H1 (cell line): ENCODE measurements at regions not wholly inside any gene's neighbourhood (a gene's known extent, or its start where the extent isn't known, plus 50 kb on each side); places are given as distances from the start of the nearest gene placed in this dataset.

Experiments used
- CTCF ChIA-PET: fragments of 300-600 bp; sonication (Branson Sonifier 250); formaldehyde crosslinking; loops from one replicate; lab custom pipeline; 2021; ENCODE audit not compliant: partially characterized antibody; lab: Charles Lee
- POLR2A ChIA-PET: fragments of 300-600 bp; sonication (Branson Sonifier 250); formaldehyde crosslinking; loops from one replicate; lab custom pipeline; 2021; ENCODE audit warnings: inconsistent platforms; ENCODE audit not compliant: partially characterized antibody; lab: Charles Lee
- DNase-seq, 2 experiments: peaks; one replicate each; pipeline versions ENCODE4 v3.0.0 to v3.0.0-alpha.2; 2010 to 2022; ENCODE audit warnings: low spot score in 2 of 2, low read depth in 1 of 2, mixed read lengths in 1 of 2
- FAIRE-seq: peaks from 2 replicates; lab custom pipeline; 2011; peaks lifted over from hg19 to GRCh38; lab: Jason Lieb, UNC
- H2AFZ ChIP-seq: 2 replicates; pipeline ENCODE4 v1.8.1; 2012; ENCODE audit warnings: low read length, inconsistent platforms
- H2AK5ac ChIP-seq: 2 replicates; pipeline ENCODE4 v1.6.1; 2013; ENCODE audit warnings: low read depth, low read length
- H2BK120ac ChIP-seq: replicated peaks from 2 replicates; pipeline ENCODE3; 2013; ENCODE audit warnings: low read depth, low read length, inconsistent platforms
- H2BK12ac ChIP-seq: 2 replicates; pipeline ENCODE4 v1.6.1; 2013; ENCODE audit warnings: low read depth, low read length
- H2BK15ac ChIP-seq: 2 replicates; pipeline ENCODE4 v1.6.1; 2013; ENCODE audit warnings: low read length
- H2BK20ac ChIP-seq: 2 replicates; pipeline ENCODE4 v1.6.1; 2013; ENCODE audit warnings: low read length
- H2BK5ac ChIP-seq: 2 replicates; pipeline ENCODE4 v1.6.1; 2013; ENCODE audit warnings: low read depth, low read length
- H3K14ac ChIP-seq: 2 replicates; pipeline ENCODE4 v1.6.1; 2013; ENCODE audit warnings: inconsistent platforms; ENCODE audit not compliant: insufficient read length
- H3K18ac ChIP-seq: 2 replicates; pipeline ENCODE4 v1.6.1; 2013; ENCODE audit warnings: low read length; ENCODE audit errors: extremely low read depth
- H3K23ac ChIP-seq: 2 replicates; pipeline ENCODE4 v1.6.1; 2013; ENCODE audit warnings: inconsistent platforms; ENCODE audit not compliant: insufficient read length
- H3K23me2 ChIP-seq: 2 replicates; pipeline ENCODE4 v1.6.1; 2013; ENCODE audit warnings: low read depth, low read length
- H3K27ac ChIP-seq: 2 replicates; pipeline ENCODE4 v1.6.1; 2011; ENCODE audit warnings: low read depth, low read length, inconsistent platforms
- H3K27me3 ChIP-seq, 4 experiments: replicated peaks in 1 of 4; 1 replicate in 1 of 4; 2 replicates in 3 of 4; pipeline versions ENCODE4 v1.6.1 to v1.8.1; 2011 to 2013; ENCODE audit warnings: low read length in 3 of 4, mild to moderate bottlenecking in 3 of 4, inconsistent platforms in 2 of 4, mixed read lengths in 2 of 4, moderate library complexity in 1 of 4; ENCODE audit not compliant: control insufficient read depth in 3 of 4, insufficient read depth in 3 of 4; ENCODE audit errors: extremely low read depth in 1 of 4
- H3K36me3 ChIP-seq, 4 experiments: 2 replicates each; pipeline versions ENCODE4 v1.6.1 to v1.8.1; 2011 to 2013; ENCODE audit warnings: mild to moderate bottlenecking in 4 of 4, low read length in 3 of 4, moderate library complexity in 2 of 4, control low read depth in 1 of 4, inconsistent platforms in 1 of 4; ENCODE audit not compliant: insufficient read depth in 4 of 4, control insufficient read depth in 2 of 4
- H3K4ac ChIP-seq: replicated peaks from 2 replicates; pipeline ENCODE3; 2013; ENCODE audit warnings: low read length, low read depth, mixed read lengths, inconsistent platforms; ENCODE audit not compliant: insufficient read length
- H3K4me1 ChIP-seq, 4 experiments: replicated peaks in 1 of 4; 1 replicate in 1 of 4; 2 replicates in 3 of 4; pipeline versions ENCODE4 v1.6.1 to v1.8.1; 2011 to 2013; ENCODE audit warnings: low read length in 3 of 4, inconsistent platforms in 2 of 4, mixed read lengths in 1 of 4; ENCODE audit not compliant: insufficient read depth in 4 of 4, control insufficient read depth in 3 of 4
- H3K4me2 ChIP-seq, 2 experiments: 2 replicates each; pipeline versions ENCODE4 v1.6.1 to v1.8.1; 2011 to 2013; ENCODE audit warnings: low read depth in 2 of 2, low read length in 2 of 2, control low read depth in 1 of 2, inconsistent platforms in 1 of 2, mild to moderate bottlenecking in 1 of 2; ENCODE audit not compliant: insufficient read depth in 1 of 2
- H3K4me3 ChIP-seq, 4 experiments: fragments of 200-600, 300-600 bp in 1 of 4; sonication (generic), shearing (Covaris generic), sonication (Bioruptor Twin) in 1 of 4; 2 replicates each; pipeline versions ENCODE4 v1.5.1 to v1.8.1; 2011 to 2016; ENCODE audit warnings: low read length in 4 of 4, low read depth in 3 of 4, control low read depth in 2 of 4, inconsistent platforms in 2 of 4, mild to moderate bottlenecking in 2 of 4, mixed read lengths in 1 of 4, moderate library complexity in 1 of 4; ENCODE audit not compliant: insufficient read depth in 2 of 4; ENCODE audit errors: extremely low read depth in 1 of 4
- H3K56ac ChIP-seq: replicated peaks from 2 replicates; pipeline ENCODE3; 2013; ENCODE audit warnings: low read depth, mild to moderate bottlenecking, mixed read lengths, low read length, inconsistent platforms; ENCODE audit not compliant: insufficient read length
- H3K79me1 ChIP-seq: 2 replicates; pipeline ENCODE4 v1.6.1; 2013; ENCODE audit warnings: low read depth, low read length, control low read depth
- H3K79me2 ChIP-seq, 2 experiments: 2 replicates each; pipeline versions ENCODE4 v1.6.1 to v1.8.1; 2012 to 2013; ENCODE audit warnings: low read length in 2 of 2, mild to moderate bottlenecking in 2 of 2, inconsistent platforms in 1 of 2; ENCODE audit not compliant: insufficient read depth in 2 of 2, control insufficient read depth in 1 of 2
- H3K9ac ChIP-seq, 4 experiments: replicated peaks in 1 of 4; 1 replicate in 1 of 4; 2 replicates in 3 of 4; pipeline versions ENCODE4 v1.6.1 to v1.8.1; 2011 to 2013; ENCODE audit warnings: low read depth in 3 of 4, low read length in 3 of 4, control low read depth in 2 of 4, mild to moderate bottlenecking in 2 of 4, moderate library complexity in 2 of 4, inconsistent platforms in 1 of 4; ENCODE audit errors: extremely low read depth in 1 of 4
- H3K9me3 ChIP-seq, 2 experiments: 2 replicates each; pipeline versions ENCODE4 v1.6.1 to v1.8.1; 2012 to 2013; ENCODE audit warnings: mild to moderate bottlenecking in 2 of 2, moderate library complexity in 2 of 2, control low read depth in 1 of 2, inconsistent platforms in 1 of 2, low read depth in 1 of 2, low read length in 1 of 2, mixed read lengths in 1 of 2; ENCODE audit not compliant: insufficient read depth in 2 of 2
- H4K20me1 ChIP-seq, 2 experiments: replicated peaks in 1 of 2; 2 replicates each; pipeline versions ENCODE3 to v1.8.1; 2011 to 2013; ENCODE audit warnings: inconsistent platforms in 2 of 2, low read length in 2 of 2, mild to moderate bottlenecking in 1 of 2; ENCODE audit not compliant: insufficient read depth in 2 of 2, control insufficient read depth in 1 of 2
- H4K5ac ChIP-seq: 2 replicates; pipeline ENCODE4 v1.6.1; 2013; ENCODE audit warnings: low read length, low read depth, mixed read lengths, inconsistent platforms; ENCODE audit not compliant: insufficient read length
- H4K8ac ChIP-seq: 2 replicates; pipeline ENCODE4 v1.8.0; 2013; ENCODE audit warnings: mild to moderate bottlenecking, moderate library complexity, low read length, inconsistent platforms; ENCODE audit not compliant: insufficient read depth; ENCODE audit errors: extremely low read depth
- H4K91ac ChIP-seq: replicated peaks from 2 replicates; pipeline ENCODE3; 2013; ENCODE audit warnings: low read length, mixed read lengths, inconsistent platforms; ENCODE audit not compliant: insufficient read length
- BACH1 ChIP-seq: IDR thresholded peaks from 2 replicates; pipeline ENCODE4 v1.6.1; 2012; ENCODE audit warnings: low read length, improper control_type of control experiment
- E2F6 ChIP-seq: IDR thresholded peaks from 2 replicates; pipeline ENCODE4 v1.6.1; 2012; ENCODE audit warnings: inconsistent platforms
- GABPA ChIP-seq: IDR thresholded peaks from 2 replicates; pipeline ENCODE4 v1.6.1; 2011; ENCODE audit warnings: mild to moderate bottlenecking, low read length, moderate library complexity, borderline replicate concordance; ENCODE audit not compliant: insufficient read depth
- MAFK ChIP-seq: IDR thresholded peaks from 2 replicates; pipeline ENCODE4 v1.6.1; 2012; ENCODE audit warnings: low read depth, mild to moderate bottlenecking, improper control_type of control experiment, low read length
- NRF1 ChIP-seq: IDR thresholded peaks from 2 replicates; pipeline ENCODE4 v1.6.1; 2011; ENCODE audit warnings: mild to moderate bottlenecking, low read depth, low read length, improper control_type of control experiment
- RAD21 ChIP-seq, 2 experiments: IDR thresholded peaks in 1 of 2; conservative IDR thresholded peaks in 1 of 2; 2 replicates each; pipeline ENCODE4 v1.6.1; 2011; ENCODE audit warnings: low read depth in 2 of 2, low read length in 2 of 2, improper control_type of control experiment in 1 of 2, inconsistent platforms in 1 of 2, mild to moderate bottlenecking in 1 of 2, moderate library complexity in 1 of 2
- RBBP5 ChIP-seq: IDR thresholded peaks from 2 replicates; pipeline ENCODE4 v1.7.1; 2012; ENCODE audit warnings: low read depth, mild to moderate bottlenecking, inconsistent platforms, low read length, moderate library complexity, borderline replicate concordance
- SRF ChIP-seq: IDR thresholded peaks from 2 replicates; pipeline ENCODE4 v1.6.1; 2011; ENCODE audit warnings: mild to moderate bottlenecking, low read depth, low read length, moderate library complexity
- TCF12 ChIP-seq: IDR thresholded peaks from 2 replicates; pipeline ENCODE4 v1.6.1; 2011; ENCODE audit warnings: low read depth, mild to moderate bottlenecking, low read length
- WGBS, 2 experiments: shearing (Covaris generic) in 1 of 2; methylation state at CpG; one replicate each; pipeline versions ENCODE4 v1.1.6 to v1.1.7; 2013 to 2015; ENCODE audit warnings: low lambda C conversion rate in 2 of 2, mixed read lengths in 2 of 2, inconsistent platforms in 1 of 2, low coverage in 1 of 2, missing lambda C conversion rate in 1 of 2; ENCODE audit not compliant: insufficient replicate concordance in 2 of 2, insufficient coverage in 1 of 2, insufficient read length in 1 of 2; ENCODE audit errors: extremely low coverage in 1 of 2, missing lambda C conversion rate in 1 of 2; 5-methylcytosine and 5-hydroxymethylcytosine counted together
- TF ChIP-seq, protein P1 (sequence below): IDR thresholded peaks from 2 replicates; pipeline ENCODE4 v1.6.1; 2011; ENCODE audit warnings: low read depth, mild to moderate bottlenecking, low read length; ENCODE audit not compliant: insufficient read depth
- TF ChIP-seq, protein P2 (sequence below): IDR thresholded peaks from 2 replicates; pipeline ENCODE4 v1.6.1; 2012; ENCODE audit warnings: low read length, inconsistent platforms

DNA sequence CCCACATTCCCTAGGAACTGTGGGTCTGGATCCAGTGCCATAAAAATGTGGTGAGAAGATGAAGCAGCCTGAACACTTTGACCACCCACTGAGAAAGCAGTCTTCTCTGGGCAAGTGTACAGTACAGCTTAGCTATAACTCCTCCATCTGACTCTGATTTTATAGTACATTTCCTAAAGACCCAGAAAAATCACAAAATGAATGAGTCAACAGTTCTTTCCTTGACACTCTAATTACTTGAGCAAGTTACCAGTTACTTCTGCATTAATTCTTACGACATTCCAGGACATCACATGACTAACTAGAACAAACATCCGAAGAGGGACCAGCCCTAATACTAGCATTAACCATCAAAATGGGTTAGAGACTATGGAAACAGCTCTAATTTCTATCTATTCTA is 148.1 kb upstream of the PEX5L start:
- Histone ChIP-seq H2BK20ac (no peak overlapping the region), H2AK5ac (no peak overlapping the region), H3K27ac (no peak overlapping the region), H3K4me3 (no peak overlapping the region), H3K23ac (no peak overlapping the region), H4K5ac (no peak overlapping the region), H3K27me3 (no peaks in the 10 kb centered on the region), H3K36me3 (no peaks in the 10 kb centered on the region; a peak in 1 of 8 replicates), H3K9me3 (no peaks in the 10 kb centered on the region), H2BK5ac (no peak overlapping the region), H3K18ac (no peak overlapping the region), H3K14ac (no peak overlapping the region), H4K91ac (no peak overlapping the region), H4K8ac (no peak overlapping the region), H2BK12ac (no peak overlapping the region), H3K9ac (no peak overlapping the region), H3K79me2 (no peaks in the 10 kb centered on the region), H3K4me1 (peaks cover 0 to 3% (median 1%) of the 10 kb centered on the region in 4 experiments; a peak in 1 of 7 replicates), H2AFZ (no peak overlapping the region), H3K56ac (no peak overlapping the region), H3K4me2 (no peak overlapping the region), H3K4ac (no peak overlapping the region), H3K23me2 (no peaks in the 10 kb centered on the region), H2BK15ac (no peak overlapping the region), H2BK120ac (no peak overlapping the region), H3K79me1 (no peaks in the 10 kb centered on the region), H4K20me1 (no peaks in the 10 kb centered on the region)
- 95% methylated on average over 2 of the region's 2 CpGs; no CpG with 5 or more reads in 1 of the 2 experiments for WGBS, 2 experiments
- POLR2A ChIA-PET: no interaction called here
- CTCF ChIA-PET: no interaction called here
- FAIRE-seq (no peak), DNase-seq (no peak)
- TF ChIP-seq TCF12: no peak
- no peak for TF ChIP-seq RAD21 (IDR thresholded peaks at IDR 0.05 in 1 of 2, conservative IDR thresholded peaks at IDR 0.05 in 1 of 2; ENCODE audit: low read depth in 2 of 2, low read length in 2 of 2)
- TF ChIP-seq NRF1: no peak
- no peak for TF ChIP-seq BACH1
- no peak for TF ChIP-seq RBBP5
- TF ChIP-seq, protein P1, sequence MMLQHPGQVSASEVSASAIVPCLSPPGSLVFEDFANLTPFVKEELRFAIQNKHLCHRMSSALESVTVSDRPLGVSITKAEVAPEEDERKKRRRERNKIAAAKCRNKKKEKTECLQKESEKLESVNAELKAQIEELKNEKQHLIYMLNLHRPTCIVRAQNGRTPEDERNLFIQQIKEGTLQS: no peak
- TF ChIP-seq, protein P2, sequence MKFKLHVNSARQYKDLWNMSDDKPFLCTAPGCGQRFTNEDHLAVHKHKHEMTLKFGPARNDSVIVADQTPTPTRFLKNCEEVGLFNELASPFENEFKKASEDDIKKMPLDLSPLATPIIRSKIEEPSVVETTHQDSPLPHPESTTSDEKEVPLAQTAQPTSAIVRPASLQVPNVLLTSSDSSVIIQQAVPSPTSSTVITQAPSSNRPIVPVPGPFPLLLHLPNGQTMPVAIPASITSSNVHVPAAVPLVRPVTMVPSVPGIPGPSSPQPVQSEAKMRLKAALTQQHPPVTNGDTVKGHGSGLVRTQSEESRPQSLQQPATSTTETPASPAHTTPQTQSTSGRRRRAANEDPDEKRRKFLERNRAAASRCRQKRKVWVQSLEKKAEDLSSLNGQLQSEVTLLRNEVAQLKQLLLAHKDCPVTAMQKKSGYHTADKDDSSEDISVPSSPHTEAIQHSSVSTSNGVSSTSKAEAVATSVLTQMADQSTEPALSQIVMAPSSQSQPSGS: no peak
- no peak for TF ChIP-seq GABPA
- no peak for TF ChIP-seq SRF
- no peak for TF ChIP-seq MAFK
- TF ChIP-seq E2F6: no peak
